ENCODE measurements at regions not wholly inside any gene's neighbourhood (a gene's known extent, or its start where the extent isn't known, plus 50 kb on each side); places are given as distances from the start of the nearest gene placed in this dataset.
"Not testable (repeated sequence)": the region's sequence is repeated elsewhere in the genome, so short reads cannot be mapped to it uniquely, and the experiment has no call there.

GRCh38 chr20:48124960-48125359 is 339.7 kb upstream of the SULF2 start:
- H3K4me3 ChIP-seq (ENCODE audit: low read depth, low read length): no peak overlapping the region
- ChIA-PET CTCF (no interaction called here), POLR2A (no interaction called here)
- peaks cover 2% of the 10 kb centered on the region; the same call in 1 of the 2 replicates for H3K27me3 ChIP-seq (ENCODE audit: control insufficient read depth, insufficient read depth, low read length)
- no peaks in the 10 kb centered on the region for H3K36me3 ChIP-seq (ENCODE audit: control insufficient read depth, insufficient read depth, low read length)
- DNase-seq (ENCODE audit: low read depth): no peak
- no peak for TF ChIP-seq CTCF (IDR thresholded peaks at IDR 0.05; ENCODE audit: insufficient read depth, low read depth, low read length)

DNA sequence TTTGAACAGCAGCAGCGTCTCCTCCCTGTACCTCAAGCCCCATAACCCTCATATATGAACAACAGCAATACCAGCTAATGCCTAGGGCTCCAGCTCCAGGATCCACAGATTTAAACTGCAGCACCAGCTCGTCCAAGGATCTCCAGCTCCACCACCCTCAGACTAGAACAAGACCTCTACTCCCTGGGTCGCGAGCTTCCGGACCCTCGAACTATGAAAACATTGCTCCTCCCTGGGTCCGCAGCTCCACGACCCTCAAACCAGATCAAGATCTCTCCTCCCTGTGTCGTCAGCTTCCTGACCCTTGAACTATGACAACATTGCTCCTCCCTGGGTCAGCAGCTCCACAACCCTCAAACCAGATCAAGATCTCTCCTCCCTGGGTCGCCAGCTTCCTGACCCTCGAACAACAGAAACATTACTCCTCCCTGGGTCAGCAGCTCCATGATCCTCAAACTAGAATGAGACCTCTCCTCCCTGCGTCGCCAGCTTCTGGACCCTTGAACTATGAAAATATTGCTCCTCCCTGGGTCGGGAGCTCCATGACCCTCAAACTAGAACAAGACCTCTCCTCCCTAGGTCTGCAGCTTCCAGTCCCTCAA is 339.0 kb upstream of the SULF2 start:
- ChIA-PET POLR2A (no interaction called here), CTCF (no interaction called here)

GRCh38 chr20:48120120-48120519 is 334.8 kb upstream of the SULF2 start:
- TF ChIP-seq CTCF (IDR thresholded peaks at IDR 0.05; ENCODE audit: insufficient read depth, low read depth, low read length): no peak
- POLR2A ChIA-PET: no interaction called here
- Histone ChIP-seq H3K36me3 (ENCODE audit: control insufficient read depth, insufficient read depth, low read length) (no peaks in the 10 kb centered on the region), H3K27me3 (ENCODE audit: control insufficient read depth, insufficient read depth, low read length) (no peaks in the 10 kb centered on the region; the same call in 1 of the 2 replicates), H3K4me3 (ENCODE audit: low read depth, low read length) (no peak overlapping the region)
- DNase-seq (ENCODE audit: low read depth): no peak
- CTCF ChIA-PET: interaction anchor here (0.8 kb wide), 1 partner anchor 56 kb away, joined by 3 read pairs; no protein-coding TSS in a partner anchor

More for the DNA sequence above, 339.0 kb upstream of the SULF2 start:
- Histone ChIP-seq H3K27me3 (ENCODE audit: control insufficient read depth, insufficient read depth, low read length) (peaks cover 2% of the 10 kb centered on the region; the same call in 1 of the 2 replicates), H3K4me3 (ENCODE audit: low read depth, low read length) (no peak overlapping the region), H3K36me3 (ENCODE audit: control insufficient read depth, insufficient read depth, low read length) (no peaks in the 10 kb centered on the region)
- no peak for DNase-seq (ENCODE audit: low read depth)
- no peak for TF ChIP-seq CTCF (IDR thresholded peaks at IDR 0.05; ENCODE audit: insufficient read depth, low read depth, low read length)

- DNase-seq (ENCODE audit: low read depth); CTCF ChIA-PET; H3K4me3 ChIP-seq (ENCODE audit: low read depth, low read length); H3K36me3 ChIP-seq (ENCODE audit: control insufficient read depth, insufficient read depth, low read length); POLR2A ChIA-PET; H3K27me3 ChIP-seq (ENCODE audit: control insufficient read depth, insufficient read depth, low read length): not testable (repeated sequence)
Measured at GRCh38 chr20:48119389-48119788, 334.1 kb upstream of the SULF2 start.

DNA sequence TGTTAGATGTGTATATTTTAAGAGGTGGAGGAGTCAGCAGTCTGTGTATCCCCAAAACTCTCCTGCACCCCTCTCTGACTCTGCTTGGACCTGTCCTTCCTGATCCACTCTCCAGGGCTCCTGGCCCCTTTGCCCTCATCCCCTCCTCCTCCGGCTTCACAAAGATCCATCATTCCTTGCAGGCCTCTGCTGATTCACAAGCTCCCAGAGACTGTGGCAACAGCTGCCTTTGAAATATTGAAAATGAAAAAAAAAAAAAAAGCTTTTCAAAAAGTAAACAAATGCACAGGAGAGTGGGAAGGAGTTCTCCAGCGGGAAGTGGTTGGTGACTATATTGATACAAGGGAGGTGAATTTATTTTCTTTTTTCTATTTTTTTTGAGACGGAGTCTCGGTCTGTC is 330.2 kb upstream of the SULF2 start:
- TF ChIP-seq CTCF (IDR thresholded peaks at IDR 0.05; ENCODE audit: insufficient read depth, low read depth, low read length): no peak
- H3K36me3 ChIP-seq (ENCODE audit: control insufficient read depth, insufficient read depth, low read length): no peaks in the 10 kb centered on the region
- ChIA-PET CTCF (no interaction called here), POLR2A (no interaction called here)
- H3K4me3 ChIP-seq (ENCODE audit: low read depth, low read length): no peak overlapping the region
- peaks cover under 1% of the 10 kb centered on the region; the same call in 1 of the 2 replicates for H3K27me3 ChIP-seq (ENCODE audit: control insufficient read depth, insufficient read depth, low read length)
- no peak for DNase-seq (ENCODE audit: low read depth)

GRCh38 chr20:48107560-48107959 is 322.3 kb upstream of the SULF2 start:
- POLR2A ChIA-PET: no interaction called here
- TF ChIP-seq CTCF (IDR thresholded peaks at IDR 0.05; ENCODE audit: insufficient read depth, low read depth, low read length): no peak
- DNase-seq (ENCODE audit: low read depth): no peak
- CTCF ChIA-PET: no interaction called here
- peaks cover 6% of the 10 kb centered on the region for H3K27me3 ChIP-seq (ENCODE audit: control insufficient read depth, insufficient read depth, low read length)
- H3K4me3 ChIP-seq (ENCODE audit: low read depth, low read length): no peak overlapping the region
- no peaks in the 10 kb centered on the region for H3K36me3 ChIP-seq (ENCODE audit: control insufficient read depth, insufficient read depth, low read length)
